ACHN (cell line): ENCODE measurements at regions not wholly inside any gene's neighbourhood (a gene's known extent, or its start where the extent isn't known, plus 50 kb on each side); places are given as distances from the start of the nearest gene placed in this dataset.

Experiments used
- DNase-seq: peaks from one replicate; pipeline ENCODE4 v3.0.0-alpha.2; 2015
- in situ Hi-C: cut with HindIII; loops from 2 replicates; pipeline ENCODE4 v1.10.0; 2017; ENCODE audit warnings: low sequenced_read_pairs, low pct_ligation_motif_present, low pct_unique_long_range_greater_than_20kb

DNA sequence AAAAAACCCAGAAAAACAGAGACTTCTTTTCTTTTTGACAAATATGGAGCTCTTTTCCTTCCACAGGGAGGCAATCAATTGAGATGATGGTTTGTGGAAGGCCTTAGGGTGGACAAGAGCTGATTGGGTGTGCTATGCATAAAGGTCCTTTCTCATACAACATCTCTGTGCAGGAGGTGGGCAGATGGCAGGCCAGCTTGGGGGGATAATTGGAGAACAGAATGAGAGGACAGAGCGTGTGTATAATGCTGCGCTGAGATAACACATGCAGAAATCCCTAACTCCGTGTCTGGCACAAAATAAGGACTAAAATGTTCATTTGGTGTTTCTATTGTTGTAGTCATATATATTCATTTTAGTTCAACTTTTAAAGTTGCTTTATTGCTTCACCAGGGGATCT lies 159.0 kb upstream of the MEF2C start:
- in situ Hi-C loops, result no loop called here
- DNase-seq, result no peak

DNA sequence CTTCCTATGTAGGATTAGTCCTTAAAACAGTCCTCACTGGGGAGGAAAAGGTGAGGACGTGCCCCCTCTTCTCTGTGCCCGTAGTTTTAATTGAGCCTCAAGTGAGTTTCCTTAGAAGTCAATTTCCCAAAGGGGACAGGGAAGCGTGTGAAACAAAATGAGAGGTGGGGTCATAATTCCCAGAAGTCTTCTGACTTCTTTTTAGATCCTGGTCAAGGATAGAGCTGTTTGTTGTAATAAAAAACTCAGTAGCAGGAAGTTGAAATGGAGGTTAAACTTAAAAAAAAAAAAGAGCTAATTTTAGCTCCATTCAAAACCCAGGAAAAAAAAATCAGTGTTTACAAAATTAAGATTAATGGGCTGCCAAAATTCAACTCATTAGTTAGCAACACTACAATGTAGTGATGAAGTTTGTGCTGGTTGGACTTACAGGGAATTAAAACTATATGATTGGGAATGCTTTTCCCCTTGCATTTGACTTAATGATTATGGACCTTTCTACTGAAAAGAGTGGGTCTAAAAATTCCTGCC lies 158.3 kb upstream of the MEF2C start:
- in situ Hi-C loops, result no loop called here
- DNase-seq, result no peak

DNA sequence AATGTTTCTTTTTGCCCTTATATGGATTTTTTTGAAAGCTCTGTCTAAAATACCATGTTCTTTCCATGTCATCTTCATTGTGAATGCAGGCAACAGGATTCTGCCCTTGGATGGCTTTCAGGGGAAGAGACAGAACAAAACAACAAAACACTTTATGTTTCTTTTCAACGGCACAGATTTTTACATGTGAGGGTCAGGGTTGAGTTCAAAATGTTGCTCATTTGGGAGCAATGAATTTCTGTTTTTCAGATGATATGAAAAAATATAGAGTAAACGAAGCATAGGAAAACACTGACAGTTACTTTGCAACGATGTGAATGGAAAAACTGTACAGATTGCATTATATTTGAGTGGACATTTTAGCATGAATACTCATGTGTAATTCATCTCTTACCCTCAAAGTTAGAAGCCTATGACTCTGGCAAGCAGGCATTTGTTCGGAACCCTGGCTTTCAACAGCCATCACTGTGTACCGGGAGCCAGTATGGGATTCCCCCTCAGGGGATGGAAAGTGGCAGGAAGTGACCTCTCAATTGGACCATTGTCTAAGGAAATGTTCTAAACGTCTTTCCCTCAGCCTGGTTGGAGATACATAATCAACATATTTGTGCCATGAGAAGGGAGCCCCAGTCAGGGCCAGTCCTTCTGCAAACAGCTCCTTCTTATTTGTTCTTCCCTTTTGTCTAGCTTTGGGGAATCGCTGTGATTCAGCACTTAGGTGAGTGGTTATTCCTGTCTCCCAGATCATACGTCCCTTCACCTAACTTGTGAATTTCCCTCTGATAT lies 153.9 kb upstream of the MEF2C start:
- DNase-seq, result no peak
- in situ Hi-C loops, result no loop called here

DNA sequence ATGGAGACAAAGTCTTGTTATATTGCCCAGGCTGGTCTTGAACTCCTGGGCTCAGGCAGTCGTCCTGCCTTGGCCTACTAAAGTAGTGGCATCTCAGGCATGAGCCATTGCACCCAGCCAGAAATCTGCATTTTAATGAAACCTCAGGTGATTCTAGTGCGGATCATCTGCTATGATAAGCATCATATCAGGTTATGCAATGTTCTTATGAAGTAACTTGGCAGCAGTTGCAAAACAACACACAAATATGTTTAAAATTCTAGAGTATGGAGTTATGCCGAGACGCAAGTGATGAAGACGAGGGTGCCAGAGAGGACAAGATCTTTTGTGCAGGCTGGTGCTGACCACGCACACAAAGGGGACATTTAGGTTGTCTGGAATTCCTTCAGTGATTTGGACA lies 153.2 kb upstream of the MEF2C start:
- in situ Hi-C loops, result no loop called here
- DNase-seq, result no peak

DNA sequence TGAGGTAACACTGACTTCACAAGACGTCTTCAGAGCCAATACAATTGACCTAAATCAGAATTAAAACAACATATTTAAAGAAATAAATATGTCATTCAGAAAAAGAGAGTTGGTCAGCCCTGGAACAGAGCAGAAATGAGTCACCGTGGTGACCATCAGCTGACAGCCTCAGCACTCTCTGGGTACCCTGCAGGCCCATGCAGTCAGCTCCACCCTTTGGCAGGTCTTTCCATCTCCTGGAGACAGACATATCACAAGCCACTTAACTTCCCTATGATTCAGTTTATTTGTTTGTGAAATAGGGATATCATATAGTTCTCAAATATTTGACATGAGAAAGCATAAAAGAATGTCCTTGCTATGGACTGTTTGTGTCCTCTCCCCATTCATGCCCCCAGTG lies 151.6 kb upstream of the MEF2C start:
- in situ Hi-C loops, result no loop called here
- no peak for DNase-seq

DNA sequence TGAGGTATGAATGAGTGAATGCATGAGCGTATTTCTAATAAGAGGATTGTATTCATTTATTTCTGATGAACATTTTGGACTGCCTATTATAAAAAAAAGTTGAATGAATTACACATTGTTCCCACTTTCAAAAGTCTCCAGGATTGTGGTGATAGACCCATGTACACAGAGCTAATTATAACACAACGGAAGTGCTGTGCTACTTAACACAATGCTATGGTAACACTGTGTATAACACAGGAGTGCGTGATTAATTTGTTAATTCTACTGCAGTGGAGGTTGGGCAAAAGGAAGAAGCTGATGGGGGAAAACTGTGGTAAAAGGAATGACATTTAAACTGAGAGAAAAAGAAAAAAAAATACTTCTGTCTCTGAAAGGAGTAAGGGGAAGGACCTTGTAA lies 147.8 kb upstream of the MEF2C start:
- no peak for DNase-seq
- in situ Hi-C loops, result no loop called here

DNA sequence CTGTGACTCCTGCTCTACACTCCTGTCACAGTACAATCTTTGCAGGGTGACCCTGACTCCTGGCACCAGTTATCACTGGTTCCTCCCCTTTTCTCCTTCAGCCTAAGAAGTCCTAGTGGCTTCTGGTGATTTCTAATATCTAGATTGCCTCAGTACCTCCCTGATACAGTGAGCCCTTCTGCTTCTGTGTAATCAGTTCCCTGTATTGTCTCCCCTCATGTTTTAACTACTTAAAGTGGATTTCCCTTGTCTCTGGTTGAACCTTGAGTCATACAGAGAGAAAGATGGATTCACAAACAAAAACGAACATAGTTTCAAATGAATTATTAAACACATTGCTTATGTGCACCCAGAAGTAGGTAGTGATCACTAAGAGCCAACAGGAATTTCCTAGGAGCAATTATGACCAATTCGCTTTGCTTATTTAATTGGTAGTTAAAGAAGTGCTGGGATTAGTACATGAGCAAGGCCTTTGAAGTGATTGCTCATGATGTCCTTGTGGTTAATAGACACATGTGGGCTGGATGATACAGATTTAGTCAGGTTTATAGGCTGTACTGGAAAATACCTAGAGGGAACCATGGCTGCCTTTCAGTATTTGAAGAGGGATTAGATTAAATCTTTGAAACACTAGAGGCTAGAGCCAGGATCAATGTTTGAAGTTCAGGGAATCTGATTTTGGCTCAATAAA lies 145.8 kb upstream of the MEF2C start:
- no peak for DNase-seq
- in situ Hi-C loops, result no loop called here

DNA sequence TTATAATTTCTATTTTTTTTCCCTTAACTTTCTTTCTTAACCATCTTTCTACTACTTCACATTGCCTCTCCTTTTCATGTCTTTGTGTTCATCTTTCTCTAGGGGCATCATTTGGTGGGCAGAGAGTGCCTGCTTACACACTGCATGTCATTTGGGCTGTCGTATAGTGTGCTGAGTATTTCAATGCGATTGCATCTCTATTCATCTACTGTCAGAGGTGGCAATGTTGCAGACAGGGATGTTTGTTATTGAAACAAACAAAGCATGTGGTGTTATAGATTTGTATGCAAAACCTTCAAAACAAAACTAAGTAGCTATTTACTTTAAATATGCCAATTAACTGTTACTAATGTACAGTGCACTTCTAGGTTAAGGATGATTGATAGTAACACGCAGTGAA lies 141.1 kb upstream of the MEF2C start:
- no peak for DNase-seq
- in situ Hi-C loops, result no loop called here

DNA sequence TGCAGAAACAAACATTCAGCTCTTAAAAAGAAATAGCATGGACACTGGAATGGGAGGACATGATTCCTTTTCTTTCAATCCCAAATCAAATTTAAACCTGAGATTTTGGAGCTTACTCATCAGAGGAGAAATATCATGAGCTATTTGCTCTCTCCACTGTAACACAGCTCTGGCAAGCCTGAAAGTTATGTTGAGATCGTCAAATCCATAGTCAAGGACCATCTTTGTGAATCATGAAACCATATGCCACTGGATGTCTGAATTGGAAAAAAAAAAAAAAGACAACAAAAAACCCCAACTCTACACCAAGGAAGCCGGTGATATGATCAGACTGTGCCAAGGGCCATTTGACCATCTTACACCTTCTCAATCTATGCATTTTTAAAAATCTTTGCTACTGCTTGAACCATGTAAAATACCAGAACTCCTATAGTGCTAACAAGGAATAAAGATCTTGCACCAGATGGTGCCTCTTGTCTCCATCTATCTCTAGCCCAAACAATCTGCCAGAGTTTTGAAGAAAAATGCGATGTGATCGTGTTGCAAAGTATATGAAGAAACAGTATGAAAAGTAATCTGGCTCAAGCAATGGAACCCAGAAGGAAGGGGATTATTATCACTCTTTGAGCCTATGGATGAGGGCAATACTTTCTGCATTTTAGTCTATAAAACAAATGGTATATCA lies 138.1 kb upstream of the MEF2C start:
- DNase-seq, result no peak
- in situ Hi-C loops, result no loop called here

DNA sequence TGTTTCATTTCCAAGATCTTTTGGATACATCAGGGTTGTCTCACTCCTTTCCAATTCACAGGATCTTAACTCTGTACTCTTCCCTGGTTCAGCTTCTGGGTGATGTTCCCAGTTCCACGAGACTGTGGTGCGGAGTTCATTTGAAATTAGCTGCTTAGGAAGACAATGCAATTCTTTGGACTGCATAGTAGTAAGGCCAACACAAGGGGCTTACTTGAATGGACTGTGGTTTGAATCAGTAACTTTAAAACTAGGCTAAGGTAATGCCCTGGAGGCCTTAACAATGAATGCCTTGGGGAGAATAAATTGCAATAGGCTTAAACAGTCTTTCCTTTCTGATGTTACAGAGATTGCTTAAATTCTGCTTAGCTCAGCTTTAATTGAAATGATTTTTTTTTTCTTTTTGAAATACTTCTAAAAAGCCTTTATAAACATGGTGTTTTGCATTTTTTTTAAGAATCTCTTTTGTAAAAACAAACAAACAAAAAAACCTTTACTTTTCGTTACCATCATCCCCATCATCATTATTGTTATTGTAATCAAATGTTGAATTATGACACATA lies 133.8 kb upstream of the MEF2C start:
- no peak for DNase-seq
- in situ Hi-C loops, result no loop called here

DNA sequence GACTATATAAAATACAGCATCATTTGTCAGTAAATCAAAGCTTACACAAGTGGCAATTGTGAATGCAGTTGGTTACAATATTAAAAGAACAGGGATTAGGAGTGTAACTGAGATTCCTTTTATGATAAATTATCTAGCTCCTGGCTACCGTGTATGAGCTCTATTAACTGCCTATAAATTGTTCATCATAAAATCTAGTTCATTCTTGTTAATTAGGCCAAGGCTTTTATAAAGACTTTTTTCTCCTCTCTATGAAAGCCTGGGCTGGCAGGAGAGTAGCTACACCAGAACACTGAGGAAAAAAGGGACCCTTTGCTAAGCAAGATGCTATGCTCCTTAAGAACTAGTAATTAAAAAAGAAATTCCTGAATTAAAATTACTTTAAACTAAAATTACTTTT lies 132.4 kb upstream of the MEF2C start:
- in situ Hi-C loops, result no loop called here
- DNase-seq, result no peak

DNA sequence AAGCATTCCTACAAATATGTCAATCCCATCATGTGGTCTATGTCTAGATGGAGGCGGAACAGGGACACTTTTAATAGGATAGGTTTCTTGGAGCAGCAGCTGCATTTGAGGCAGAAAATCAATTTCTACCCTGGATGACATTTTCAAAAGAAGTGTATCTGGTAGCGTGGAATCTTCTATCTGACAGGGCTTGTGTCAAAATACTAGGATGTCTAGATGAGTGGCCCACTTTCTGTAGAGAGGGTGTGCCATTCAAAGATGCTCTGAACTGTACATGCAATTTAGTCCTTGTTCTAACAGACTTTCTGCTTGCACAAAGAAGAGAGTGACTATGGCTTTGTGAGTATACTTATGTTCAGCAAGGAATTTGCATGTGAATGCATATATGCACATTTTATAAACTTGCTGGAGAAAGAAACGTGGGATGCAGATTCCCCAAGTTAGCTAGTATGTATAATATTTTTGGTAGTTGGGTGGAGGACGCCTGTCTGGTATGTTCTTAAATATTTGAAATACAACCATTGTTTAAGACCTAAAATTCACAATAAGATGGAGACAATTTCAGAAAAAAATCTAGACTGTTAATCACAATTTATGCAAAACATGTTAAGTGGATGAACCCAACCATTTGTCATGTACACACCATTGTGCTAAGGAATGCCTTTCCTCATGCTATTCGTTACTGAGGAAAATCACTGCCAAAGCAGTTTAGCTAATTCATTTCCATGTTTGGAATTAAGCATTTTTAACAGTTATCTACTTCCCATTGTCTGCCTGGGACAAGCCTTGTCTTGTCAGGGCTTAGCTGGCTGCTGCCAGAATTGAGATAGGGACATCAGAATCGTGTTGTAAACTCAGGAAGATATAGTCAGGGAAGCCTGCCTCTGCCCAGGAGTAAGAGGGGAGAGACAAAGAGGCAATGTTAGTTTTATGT lies 129.1 kb upstream of the MEF2C start:
- DNase-seq, result no peak

DNA sequence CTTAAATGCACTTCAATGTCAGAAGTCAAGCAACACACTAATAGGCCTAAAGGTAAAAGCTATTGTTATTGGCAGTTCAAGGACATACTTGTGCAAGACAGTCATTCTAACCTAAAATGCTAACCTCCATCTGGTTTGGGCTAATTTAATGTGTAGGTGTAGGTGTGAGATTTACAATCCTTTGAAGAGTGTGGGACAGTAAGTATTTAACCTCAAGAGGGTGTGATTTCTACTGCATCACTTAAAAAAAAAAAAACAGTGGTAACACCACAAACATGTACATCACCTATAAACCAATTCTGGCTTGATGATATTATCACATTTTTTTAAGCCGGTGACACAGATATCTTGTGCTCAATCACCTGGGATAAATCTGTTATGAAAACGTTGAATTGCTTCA lies 127.5 kb upstream of the MEF2C start:
- DNase-seq, result no peak
- in situ Hi-C loops, result no loop called here

More for the DNA sequence above, 129.1 kb upstream of the MEF2C start:
- in situ Hi-C loops, result no loop called here

DNA sequence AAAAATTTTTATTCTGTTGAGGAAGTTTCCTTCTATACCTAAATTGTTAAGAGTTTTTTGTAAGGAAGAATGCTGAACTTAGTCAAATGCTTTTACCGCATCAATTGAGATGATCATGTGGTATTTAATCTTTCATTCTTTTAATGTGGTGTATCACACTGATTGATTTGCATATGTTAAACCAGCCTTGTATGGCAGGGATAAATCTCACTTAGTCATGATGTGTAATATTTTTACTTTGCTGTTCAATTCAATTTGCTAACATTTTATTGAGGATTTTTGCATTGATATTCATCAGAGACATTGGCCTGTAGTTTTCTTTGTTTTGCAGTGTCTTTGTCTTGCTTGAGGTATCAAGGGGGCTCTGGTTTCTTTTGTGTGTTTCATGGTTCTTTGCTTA lies 125.3 kb upstream of the MEF2C start:
- DNase-seq, result no peak
- in situ Hi-C loops, result no loop called here

DNA sequence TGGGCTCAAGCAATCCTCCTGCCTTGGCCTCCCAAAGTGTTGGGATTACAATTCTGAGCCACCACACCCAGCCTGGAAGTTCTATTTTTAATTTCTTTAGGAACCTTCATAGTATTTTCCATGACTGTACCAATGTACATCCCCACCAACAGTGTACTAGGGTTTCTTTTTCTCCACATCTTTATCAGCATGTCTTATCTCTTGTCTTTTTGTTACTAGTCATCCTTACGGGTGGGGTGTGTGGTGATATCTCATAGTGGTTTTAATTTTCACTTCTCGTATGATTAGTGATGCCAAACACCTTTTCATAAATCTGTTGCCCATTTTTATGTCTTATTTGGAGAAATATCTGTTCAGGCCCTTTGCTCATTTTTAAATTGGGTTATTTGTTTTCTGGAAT lies 123.0 kb upstream of the MEF2C start:
- no peak for DNase-seq
- in situ Hi-C loops, result no loop called here

DNA sequence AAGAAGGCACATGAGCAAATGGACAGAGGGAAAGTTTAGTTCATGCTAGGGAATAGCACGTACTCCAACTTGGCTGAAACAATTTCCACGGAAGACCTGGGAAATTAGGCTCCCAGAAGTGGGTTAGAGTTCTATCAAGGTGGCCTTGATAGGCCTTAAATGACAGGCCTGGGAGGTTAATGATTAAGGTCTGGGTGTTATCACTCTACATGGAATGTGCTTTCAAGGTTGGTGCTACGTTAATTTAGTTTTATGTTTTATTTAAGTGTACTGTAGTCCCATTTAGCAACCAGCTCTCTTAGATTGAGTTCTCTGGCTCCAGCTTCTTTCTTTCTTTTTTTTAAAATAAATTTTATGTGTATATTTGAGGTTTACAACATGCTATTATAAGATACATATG lies 121.4 kb upstream of the MEF2C start:
- no peak for DNase-seq
- in situ Hi-C loops, result no loop called here

DNA sequence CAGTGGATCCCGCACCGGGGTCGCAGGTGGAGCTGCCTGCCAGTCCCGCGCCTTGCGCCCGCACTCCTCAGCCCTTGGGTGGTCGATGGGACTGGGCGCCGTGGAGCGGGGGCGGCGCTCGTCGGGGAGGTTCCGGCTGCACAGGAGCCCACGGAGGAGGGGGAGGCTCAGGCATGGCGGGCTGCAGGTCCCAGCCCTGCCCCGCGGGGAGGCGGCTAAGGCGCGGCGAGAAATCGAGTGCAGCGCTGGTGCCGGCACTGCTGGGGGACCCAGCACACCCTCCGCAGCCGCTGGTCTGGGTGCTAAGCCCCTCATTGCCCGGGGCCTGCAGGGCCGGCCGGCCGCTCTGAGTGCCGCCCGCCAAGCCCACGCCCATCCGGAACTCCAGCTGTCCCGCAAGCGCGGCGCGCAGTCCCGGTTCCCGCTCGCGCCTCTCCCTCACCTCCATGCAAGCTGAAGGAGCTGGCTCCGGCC lies 120.6 kb upstream of the MEF2C start:
- in situ Hi-C loops, result no loop called here
- no peak for DNase-seq

DNA sequence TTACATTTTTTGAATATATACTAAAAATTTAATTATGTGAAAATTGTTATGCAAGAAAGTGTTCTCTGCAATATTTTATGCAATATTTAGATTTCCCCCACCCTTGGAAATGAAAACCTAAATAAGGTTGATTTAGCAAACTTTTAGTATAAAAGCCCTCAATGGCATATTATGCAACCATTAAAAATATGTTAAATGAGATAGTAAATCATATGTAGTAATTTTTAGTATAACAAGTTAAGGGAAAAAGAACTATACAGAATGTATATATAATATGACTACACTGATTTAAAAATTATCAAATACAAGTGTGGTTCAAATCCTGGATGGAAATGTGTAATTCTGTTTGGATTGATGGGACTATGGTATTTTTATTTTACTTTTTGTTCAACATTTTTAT lies 116.9 kb upstream of the MEF2C start:
- no peak for DNase-seq
- in situ Hi-C loops, result no loop called here
